B cell (primary cell): ENCODE measurements at regions not wholly inside any gene's neighbourhood (a gene's known extent, or its start where the extent isn't known, plus 50 kb on each side); places are given as distances from the start of the nearest gene placed in this dataset.

Source experiments
- ATAC-seq: fragments of 200-7000 bp; cut with Tn5 transposase; one replicate; pipeline ENCODE4 v1.10.0; 2021; ENCODE audit warnings: low read depth, mild to moderate bottlenecking, moderate number of reproducible peaks, moderate library complexity
- CTCF ChIA-PET: fragments of 350-600 bp; sonication (Branson Sonifier 250); formaldehyde crosslinking; loops from one replicate; lab custom pipeline; 2021; ENCODE audit warnings: antibody characterized with exemption, inconsistent platforms; lab: Charles Lee
- POLR2A ChIA-PET: fragments of 350-600 bp; sonication (Branson Sonifier 250); formaldehyde crosslinking; loops from one replicate; lab custom pipeline; 2021; ENCODE audit warnings: antibody characterized with exemption; lab: Charles Lee
- DNase-seq: peaks from one replicate; pipeline ENCODE4 v3.0.0; 2013
- H2AFZ ChIP-seq: 2 replicates; pipeline ENCODE4 v1.6.1; 2012; ENCODE audit warnings: mild to moderate bottlenecking, low read depth, low read length; ENCODE audit not compliant: insufficient read depth, poor library complexity, severe bottlenecking
- H3K27ac ChIP-seq, 2 donors: 1 replicate in 1 of 2; 2 replicates in 1 of 2; pipeline ENCODE4 v1.5.1; 2012 to 2013; ENCODE audit warnings: low read length in 2 of 2, mild to moderate bottlenecking in 2 of 2, moderate library complexity in 1 of 2
- H3K27me3 ChIP-seq, 4 experiments: fragments of 200-600 bp in 1 of 4; sonication (generic) in 1 of 4; replicated peaks in 1 of 4; 1 replicate in 2 of 4; 2 replicates in 2 of 4; pipeline versions ENCODE4 v1.6.1 to v1.7.0; 2013 to 2016; ENCODE audit warnings: low read length in 3 of 4, mild to moderate bottlenecking in 2 of 4, mixed read lengths in 1 of 4, moderate library complexity in 1 of 4; ENCODE audit not compliant: insufficient read depth in 4 of 4, control insufficient read depth in 3 of 4; ENCODE audit errors: control extremely low read depth in 1 of 4
- H3K36me3 ChIP-seq, 2 experiments: replicated peaks in 1 of 2; 1 replicate in 1 of 2; 2 replicates in 1 of 2; pipeline versions ENCODE4 v1.6.1 to v1.7.1; 2013; ENCODE audit warnings: low read length in 1 of 2; ENCODE audit not compliant: insufficient read depth in 2 of 2, control insufficient read depth in 1 of 2; ENCODE audit errors: control extremely low read depth in 1 of 2, extremely low read depth in 1 of 2
- H3K4me1 ChIP-seq, 2 donors: fragments of 200-600 bp in 1 of 2; sonication (generic) in 1 of 2; 1 replicate in 1 of 2; 2 replicates in 1 of 2; pipeline versions ENCODE4 v1.5.1 to v1.6.1; 2013 to 2017; ENCODE audit warnings: low read length in 2 of 2; ENCODE audit not compliant: control insufficient read depth in 2 of 2, insufficient read depth in 2 of 2
- H3K4me2 ChIP-seq: replicated peaks from 2 replicates; pipeline ENCODE3; 2012; ENCODE audit warnings: mild to moderate bottlenecking, low read depth, low read length; ENCODE audit not compliant: poor library complexity, severe bottlenecking
- H3K4me3 ChIP-seq, 5 experiments: fragments of 200-600 bp in 1 of 5; sonication (generic) in 1 of 5; 1 replicate in 3 of 5; 2 replicates in 2 of 5; pipeline versions ENCODE4 v1.5.1 to v1.7.0; 2011 to 2016; ENCODE audit warnings: low read length in 4 of 5, mild to moderate bottlenecking in 4 of 5, low read depth in 2 of 5, control low read depth in 1 of 5, moderate library complexity in 1 of 5; ENCODE audit not compliant: insufficient read depth in 1 of 5; ENCODE audit errors: control extremely low read depth in 1 of 5, extremely low read depth in 1 of 5
- H3K79me2 ChIP-seq: fragments of 200-600 bp; sonication (generic); one replicate; pipeline ENCODE4 v1.6.0; 2016; ENCODE audit warnings: low read length; ENCODE audit not compliant: control insufficient read depth, insufficient read depth
- H3K9ac ChIP-seq: fragments of 200-600 bp; sonication (generic); 2 replicates; pipeline ENCODE4 v1.6.1; 2017; ENCODE audit warnings: mild to moderate bottlenecking, low read length, moderate library complexity
- H3K9me3 ChIP-seq, 3 donors: one replicate each; pipeline versions ENCODE4 v1.6.1 to v1.7.1; 2013; ENCODE audit warnings: low read length in 2 of 3; ENCODE audit not compliant: control insufficient read depth in 2 of 3, insufficient read depth in 1 of 3; ENCODE audit errors: control extremely low read depth in 1 of 3
- H4K20me1 ChIP-seq: 2 replicates; pipeline ENCODE4 v1.6.0; 2012; ENCODE audit warnings: mild to moderate bottlenecking, low read length; ENCODE audit not compliant: insufficient read depth, control insufficient read depth, poor library complexity, severe bottlenecking
- H3K27ac Mint-ChIP-seq: one replicate; pipeline ENCODE4 v1.8.0; 2021; ENCODE audit warnings: mixed read lengths
- H3K27me3 Mint-ChIP-seq: one replicate; pipeline ENCODE4 v1.8.0; 2021; ENCODE audit warnings: mixed read lengths
- H3K4me1 Mint-ChIP-seq: one replicate; pipeline ENCODE4 v1.8.0; 2021; ENCODE audit warnings: mixed read lengths
- H3K4me3 Mint-ChIP-seq: one replicate; pipeline ENCODE4 v1.8.0; 2021; ENCODE audit warnings: mixed read lengths
- H3K9me3 Mint-ChIP-seq: one replicate; pipeline ENCODE4 v1.8.0; 2022; ENCODE audit warnings: mixed read lengths; ENCODE audit not compliant: insufficient read depth
- CTCF ChIP-seq: fragments of 200-600 bp; IDR thresholded peaks from one replicate; pipeline ENCODE4 v1.8.0; 2022; ENCODE audit warnings: antibody characterized with exemption, mild to moderate bottlenecking
- EZH2 ChIP-seq: IDR thresholded peaks from 2 replicates; pipeline ENCODE4 v1.6.1; 2012; ENCODE audit warnings: borderline replicate concordance, low read depth, mild to moderate bottlenecking, moderate library complexity, low read length; ENCODE audit not compliant: insufficient read depth, poor library complexity, severe bottlenecking
- WGBS: methylation state at CpG from one replicate; pipeline ENCODE4 v1.1.5; 2013; ENCODE audit warnings: missing lambda C conversion rate; ENCODE audit not compliant: insufficient coverage; 5-methylcytosine and 5-hydroxymethylcytosine counted together
- intact Hi-C: fragments of 100-400 bp; cut with micrococcal nuclease; formaldehyde crosslinking; loops from one replicate; pipeline ENCODE4 v1.10.0; 2022

- peaks cover 0 to 8% (median 0%) of the 10 kb centered on the region in 4 experiments for H3K27me3 ChIP-seq
- H3K4me1 ChIP-seq: no peaks in the 10 kb centered on the region
- POLR2A ChIA-PET: no interaction called here
- no peaks in the 10 kb centered on the region for H3K9me3 ChIP-seq
- H3K4me2 ChIP-seq: no peak overlapping the region
- intact Hi-C loops: no loop called here
- DNase-seq: no peak
- H3K4me3 ChIP-seq: no peak overlapping the region
- no peaks in the 10 kb centered on the region for H3K79me2 ChIP-seq
- CTCF ChIA-PET: interaction anchor here (0.6 kb wide), 1 partner anchor 247 kb away, joined by 3 read pairs; no protein-coding TSS in a partner anchor
- H3K4me1 Mint-ChIP-seq: no peaks in the 10 kb centered on the region
- no peak overlapping the region for H3K27ac Mint-ChIP-seq
- H3K36me3 ChIP-seq: no peaks in the 10 kb centered on the region
- H2AFZ ChIP-seq: no peak overlapping the region
- WGBS: 58% methylated on average over 2 of the region's 3 CpGs
- H3K9ac ChIP-seq: no peak overlapping the region
- no peak for ATAC-seq
- H4K20me1 ChIP-seq: no peaks in the 10 kb centered on the region
- H3K27ac ChIP-seq: no peak overlapping the region
- H3K4me3 Mint-ChIP-seq: no peak overlapping the region
- peaks cover 17% of the 10 kb centered on the region for H3K27me3 Mint-ChIP-seq
- TF ChIP-seq CTCF (no peak), EZH2 (no peak)
- no peaks in the 10 kb centered on the region for H3K9me3 Mint-ChIP-seq
These were observed 245.3 kb downstream of the GADD45G start for GRCh38 chr9:89850153-89850552.

GRCh38 chr9:89850631-89851325 is 246.0 kb downstream of the GADD45G start:
- no peak overlapping the region for H2AFZ ChIP-seq
- H3K27me3 ChIP-seq: peaks cover 0 to 8% (median 0%) of the 10 kb centered on the region in 4 experiments
- H3K36me3 ChIP-seq: no peaks in the 10 kb centered on the region
- Mint-ChIP-seq H3K4me3 (no peak overlapping the region), H3K4me1 (no peaks in the 10 kb centered on the region), H3K9me3 (no peaks in the 10 kb centered on the region), H3K27ac (no peak overlapping the region), H3K27me3 (peaks cover 17% of the 10 kb centered on the region)
- no peaks in the 10 kb centered on the region for H3K9me3 ChIP-seq
- no peak overlapping the region for H3K9ac ChIP-seq
- no peaks in the 10 kb centered on the region for H4K20me1 ChIP-seq
- H3K4me2 ChIP-seq: no peak overlapping the region
- TF ChIP-seq EZH2 (no peak), CTCF (no peak)
- POLR2A ChIA-PET: no interaction called here
- no peak overlapping the region for H3K27ac ChIP-seq
- CTCF ChIA-PET: interaction anchor here (0.6 kb wide), 1 partner anchor 248 kb away, joined by 3 read pairs; no protein-coding TSS in a partner anchor
- H3K4me3 ChIP-seq: no peak overlapping the region
- H3K4me1 ChIP-seq: no peaks in the 10 kb centered on the region
- DNase-seq (no peak), ATAC-seq (no peak)
- intact Hi-C loops: no loop called here
- WGBS: 69% methylated on average over 7 of the region's 7 CpGs
- no peaks in the 10 kb centered on the region for H3K79me2 ChIP-seq
